ENCODE measurements at regions not wholly inside any gene's neighbourhood (a gene's known extent, or its start where the extent isn't known, plus 50 kb on each side); places are given as distances from the start of the nearest gene placed in this dataset.
A peak's percentile ranks its signal among the peaks of the same experiment; 100 is the strongest.

GRCh38 chr3:23672628-23673027 is 133.1 kb upstream of the UBE2E1 start (continued):
- TF ChIP-seq ZBTB4 (CRISPR knock-in tag; IDR thresholded peaks at IDR 0.05) (no peak), SPI1 (IDR thresholded peaks at IDR 0.05; ENCODE audit: borderline replicate concordance, insufficient read depth, low read depth, low read length) (no peak), SIN3A (IDR thresholded peaks at IDR 0.05; ENCODE audit: low read depth, low read length) (no peak), MXI1 (IDR thresholded peaks at IDR 0.05; ENCODE audit: low read depth, low read length) (no peak), SP1 (IDR thresholded peaks at IDR 0.05; ENCODE audit: low read depth, low read length) (no peak)

- peaks cover 6% of the 10 kb centered on the region; the same call in 1 of the 2 replicates for H3K4me1 ChIP-seq (ENCODE audit: control insufficient read depth, insufficient read depth, low read length)
- RAD21 ChIA-PET (ENCODE audit: unreplicated experiment) = interaction anchor here (0.6 kb wide), 1 partner anchor 93 kb away, joined by 3 read pairs; no protein-coding TSS in a partner anchor
- no peak overlapping the region for H3K27ac ChIP-seq (ENCODE audit: control insufficient read depth, insufficient read depth)
- H2AFZ ChIP-seq (ENCODE audit: control insufficient read depth, low read depth, low read length) = no peak overlapping the region
- no TSS peak for BruUV-seq (replicated peaks)
- H3K79me2 ChIP-seq (ENCODE audit: control insufficient read depth, insufficient read depth, low read length) = no peaks in the 10 kb centered on the region
- no peak overlapping the region for H3K9ac ChIP-seq (ENCODE audit: control insufficient read depth, insufficient read depth, low read length)
- peak; percentile 56 for ATAC-seq
- SMC1A ChIA-PET (ENCODE audit: uncharacterized antibody, unreplicated experiment) = interaction anchor here (0.7 to 5.9 kb wide), 4 partner anchors 8 to 28 kb away, joined by 3 to 45 read pairs (median 4); no protein-coding TSS in a partner anchor
- no peak overlapping the region for H3K4me2 ChIP-seq (ENCODE audit: control insufficient read depth, insufficient read depth)
- intact Hi-C loops (cut with micrococcal nuclease; ENCODE audit: unreplicated experiment) (no loop called here), in situ Hi-C loops (cut with MboI) (no loop called here)
- no peaks in the 10 kb centered on the region; the same call in 2 of the 3 replicates for H3K9me3 ChIP-seq (replicated peaks; ENCODE audit: control insufficient read depth, insufficient read depth, low read length)
- H3K4me3 ChIP-seq = no peak overlapping the region
- POLR2A ChIA-PET = interaction anchor here (0.8 kb wide), 1 partner anchor 13 kb away, joined by 3 read pairs; no protein-coding TSS in a partner anchor
- FAIRE-seq = no peak
- no peak for DNase-seq (ENCODE audit: low read depth, low spot score)
- no peaks in the 10 kb centered on the region for H4K20me1 ChIP-seq (ENCODE audit: control insufficient read depth, insufficient read depth)
- CTCF ChIA-PET = interaction anchor here (1.3 to 1.8 kb wide), 2 partner anchors 9 to 13 kb away, joined by 3 to 6 read pairs; no protein-coding TSS in a partner anchor
- H3K27me3 ChIP-seq (replicated peaks in 1 of 2; ENCODE audit: control insufficient read depth in 2 of 2, insufficient read depth in 2 of 2, low read length in 1 of 2) = no peaks in the 10 kb centered on the region
- WGBS (ENCODE audit: insufficient coverage, insufficient replicate concordance, low lambda C conversion rate, missing lambda C conversion rate) = 66% methylated on average over 3 of the region's 3 CpGs
- no peaks in the 10 kb centered on the region for H3K36me3 ChIP-seq (ENCODE audit: control insufficient read depth in 2 of 2, insufficient read depth in 2 of 2, low read length in 1 of 2)
- TF ChIP-seq EED (IDR thresholded peaks at IDR 0.05; ENCODE audit: low read depth) = no peak
- TF ChIP-seq ZBTB33 (IDR thresholded peaks at IDR 0.05) = no peak
- TF ChIP-seq SPI1 (IDR thresholded peaks at IDR 0.05; ENCODE audit: borderline replicate concordance, insufficient read depth, low read depth, low read length) = no peak
- TF ChIP-seq CBFB (IDR thresholded peaks at IDR 0.05; ENCODE audit: low read depth) = no peak
- no peak for TF ChIP-seq CEBPB (IDR thresholded peaks at IDR 0.05; ENCODE audit: borderline replicate concordance in 1 of 2, low read depth in 2 of 2, low read length in 2 of 2)
- TF ChIP-seq MEF2B (IDR thresholded peaks at IDR 0.05; ENCODE audit: partially characterized antibody, poor library complexity, severe bottlenecking) = no peak
- TF ChIP-seq SREBF2 (IDR thresholded peaks at IDR 0.05; ENCODE audit: low read length) = no peak
- no peak for TF ChIP-seq ELK1 (IDR thresholded peaks at IDR 0.05; ENCODE audit: low read depth, low read length)
- TF ChIP-seq E4F1 (IDR thresholded peaks at IDR 0.05; ENCODE audit: borderline replicate concordance, partially characterized antibody) = no peak
- no peak for TF ChIP-seq CREM (IDR thresholded peaks at IDR 0.05; ENCODE audit: low read depth)
These were observed 130.7 kb upstream of the UBE2E1 start for GRCh38 chr3:23675010-23675409.
